GM12878 (cell line): ENCODE measurements at regions not wholly inside any gene's neighbourhood (a gene's known extent, or its start where the extent isn't known, plus 50 kb on each side); places are given as distances from the start of the nearest gene placed in this dataset.

Source experiments
- ATAC-seq: fragments of 200-7000 bp; cut with Tn5 transposase; 3 replicates; pipeline ENCODE4 v1.9.1; 2020; ENCODE audit warnings: mild to moderate bottlenecking, moderate library complexity
- BruUV-seq: library from RNA; stranded (reverse); fragments of 400-500 nt; replicated peaks from 2 replicates; lab custom pipeline; 2021; lab: Mats Ljungman, UMichigan
- CTCF ChIA-PET: fragments of 300-600 bp; sonication (Branson Sonifier 250); formaldehyde crosslinking; extraction: SDS; loops from one replicate; lab custom pipeline; 2021; ENCODE audit warnings: inconsistent platforms; lab: Yijun Ruan, JAX
- POLR2A ChIA-PET: fragments of 350-600 bp; formaldehyde crosslinking; extraction: SDS; loops from one replicate; lab custom pipeline; 2021; ENCODE audit warnings: inconsistent platforms; lab: Charles Lee
- RAD21 ChIA-PET: fragments of 300-600 bp; sonication (Branson Sonifier 250); formaldehyde crosslinking; loops from one replicate; lab custom pipeline; 2023; ENCODE audit warnings: antibody characterized with exemption; ENCODE audit not compliant: unreplicated experiment; lab: Charles Lee
- SMC1A ChIA-PET: fragments of 300-600 bp; sonication (Branson Sonifier 250); formaldehyde crosslinking; loops from one replicate; lab custom pipeline; 2023; ENCODE audit not compliant: unreplicated experiment, uncharacterized antibody; lab: Charles Lee
- DNase-seq: peaks from one replicate; pipeline ENCODE4 v3.0.0-alpha.2; 2011; ENCODE audit warnings: low read depth, low spot score
- FAIRE-seq: peaks from 3 replicates; lab custom pipeline; 2011; peaks lifted over from hg19 to GRCh38; lab: Jason Lieb, UNC
- H2AFZ ChIP-seq: 2 replicates; pipeline ENCODE4 v1.6.0; 2011; ENCODE audit warnings: low read depth, low read length, control low read depth; ENCODE audit not compliant: control insufficient read depth
- H3K27ac ChIP-seq: 2 replicates; pipeline ENCODE4 v1.5.1; 2011; ENCODE audit warnings: control low read depth; ENCODE audit not compliant: control insufficient read depth, insufficient read depth
- H3K27me3 ChIP-seq, 2 experiments: replicated peaks in 1 of 2; 2 replicates each; pipeline versions ENCODE4 v1.6.0 to v1.6.1; 2011; ENCODE audit warnings: low read length in 1 of 2; ENCODE audit not compliant: control insufficient read depth in 2 of 2, insufficient read depth in 2 of 2
- H3K36me3 ChIP-seq, 2 experiments: 2 replicates each; pipeline ENCODE4 v1.5.1; 2011; ENCODE audit warnings: low read length in 1 of 2; ENCODE audit not compliant: control insufficient read depth in 2 of 2, insufficient read depth in 2 of 2
- H3K4me1 ChIP-seq: 2 replicates; pipeline ENCODE4 v1.6.1; 2011; ENCODE audit warnings: mild to moderate bottlenecking, low read length, moderate library complexity, mixed read lengths; ENCODE audit not compliant: control insufficient read depth, insufficient read depth
- H3K4me2 ChIP-seq: 2 replicates; pipeline ENCODE4 v1.6.0; 2011; ENCODE audit warnings: control low read depth; ENCODE audit not compliant: control insufficient read depth, insufficient read depth
- H3K4me3 ChIP-seq: fragments of 200-600 bp; sonication (generic); 2 replicates; pipeline ENCODE4 v1.5.1; 2016
- H3K79me2 ChIP-seq: 2 replicates; pipeline ENCODE4 v1.6.0; 2011; ENCODE audit warnings: low read length; ENCODE audit not compliant: control insufficient read depth, insufficient read depth
- H3K9ac ChIP-seq: 2 replicates; pipeline ENCODE4 v1.8.0; 2011; ENCODE audit warnings: low read length, control low read depth, mixed read lengths; ENCODE audit not compliant: control insufficient read depth, insufficient read depth
- H3K9me3 ChIP-seq: replicated peaks from 3 replicates; pipeline ENCODE4 v1.5.1; 2011; ENCODE audit warnings: mild to moderate bottlenecking, low read length; ENCODE audit not compliant: control insufficient read depth, insufficient read depth
- H4K20me1 ChIP-seq: 2 replicates; pipeline ENCODE4 v1.6.0; 2011; ENCODE audit not compliant: control insufficient read depth, insufficient read depth
- BCL11A ChIP-seq: IDR thresholded peaks from 2 replicates; pipeline ENCODE4 v1.6.1; 2011; ENCODE audit warnings: low read depth, low read length
- CREM ChIP-seq: IDR thresholded peaks from 2 replicates; pipeline ENCODE4 v1.6.1; 2014; ENCODE audit warnings: antibody characterized with exemption, low read depth
- TCF3 ChIP-seq: IDR thresholded peaks from 2 replicates; pipeline ENCODE4 v1.6.1; 2012; ENCODE audit warnings: low read depth, mild to moderate bottlenecking, low read length, borderline replicate concordance; ENCODE audit not compliant: insufficient read depth
- WGBS: methylation state at CpG from one replicate; pipeline ENCODE4 v1.1.6; 2016; ENCODE audit warnings: low lambda C conversion rate; ENCODE audit not compliant: insufficient replicate concordance, insufficient coverage; ENCODE audit errors: missing lambda C conversion rate; 5-methylcytosine and 5-hydroxymethylcytosine counted together
- in situ Hi-C: fragments of 300-500 bp; cut with MboI; formaldehyde crosslinking; loops from 9 replicates; pipeline ENCODE4 v1.14.3; 2018; ENCODE audit warnings: mixed read lengths
- intact Hi-C: fragments of 100-400 bp; cut with micrococcal nuclease; formaldehyde crosslinking; loops from one replicate; pipeline ENCODE4 v1.14.2; 2022; ENCODE audit not compliant: unreplicated experiment
- TF ChIP-seq, protein P1 (sequence below): IDR thresholded peaks from 2 replicates; pipeline ENCODE4 v1.6.1; 2012; ENCODE audit warnings: low read length, inconsistent platforms
- TF ChIP-seq, protein P2 (sequence below): fragments of 450-650 bp; IDR thresholded peaks from 2 replicates; pipeline ENCODE4 v1.6.1; 2016; ENCODE audit warnings: mild to moderate bottlenecking, moderate library complexity, borderline replicate concordance
- TF ChIP-seq, protein P3 (sequence below): IDR thresholded peaks from 2 replicates; pipeline ENCODE4 v1.6.1; 2012; ENCODE audit warnings: low read depth, low read length, improper control_type of control experiment
- TF ChIP-seq, protein P4 (sequence below): fragments of 450-650 bp; formaldehyde crosslinking; IDR thresholded peaks from 2 replicates; pipeline ENCODE4 v1.4.0; 2020; ENCODE audit warnings: mild to moderate bottlenecking, moderate library complexity

DNA sequence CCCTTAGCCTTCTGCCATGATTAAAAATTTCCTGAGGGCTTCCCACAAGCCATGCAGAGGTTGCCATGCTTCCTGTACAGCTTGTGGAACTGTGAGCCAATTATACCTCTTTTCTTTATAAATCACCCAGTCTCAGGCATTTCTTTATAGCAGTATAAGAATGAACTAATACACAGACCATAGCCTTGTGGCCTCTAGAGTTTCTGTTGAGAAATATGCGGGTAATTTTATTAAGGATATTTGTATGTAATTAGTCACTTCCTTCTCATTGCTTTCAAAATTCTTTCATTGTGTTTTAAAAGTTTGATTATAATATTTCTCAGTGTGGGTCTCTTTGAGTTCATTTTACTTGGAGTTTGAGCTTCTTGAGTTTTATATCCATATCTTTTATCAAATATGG is 484.9 kb downstream of the COL12A1 start:
- H2AFZ ChIP-seq: no peak overlapping the region
- ChIA-PET POLR2A (no interaction called here), SMC1A (interaction anchor here (0.6 kb wide), 2 partner anchors 33 to 62 kb away, joined by 3 read pairs; no protein-coding TSS in a partner anchor), RAD21 (no interaction called here), CTCF (interaction anchor here (0.9 kb wide), 1 partner anchor 22 kb away, joined by 3 read pairs; no protein-coding TSS in a partner anchor)
- no peak overlapping the region for H3K4me3 ChIP-seq
- H3K79me2 ChIP-seq: no peaks in the 10 kb centered on the region
- ATAC-seq: no peak
- no TSS peak for BruUV-seq
- no peak for DNase-seq
- H3K4me2 ChIP-seq: no peak overlapping the region
- in situ Hi-C loops: no loop called here
- no peaks in the 10 kb centered on the region for H3K4me1 ChIP-seq
- H3K27ac ChIP-seq: no peak overlapping the region
- TF ChIP-seq, protein P1, sequence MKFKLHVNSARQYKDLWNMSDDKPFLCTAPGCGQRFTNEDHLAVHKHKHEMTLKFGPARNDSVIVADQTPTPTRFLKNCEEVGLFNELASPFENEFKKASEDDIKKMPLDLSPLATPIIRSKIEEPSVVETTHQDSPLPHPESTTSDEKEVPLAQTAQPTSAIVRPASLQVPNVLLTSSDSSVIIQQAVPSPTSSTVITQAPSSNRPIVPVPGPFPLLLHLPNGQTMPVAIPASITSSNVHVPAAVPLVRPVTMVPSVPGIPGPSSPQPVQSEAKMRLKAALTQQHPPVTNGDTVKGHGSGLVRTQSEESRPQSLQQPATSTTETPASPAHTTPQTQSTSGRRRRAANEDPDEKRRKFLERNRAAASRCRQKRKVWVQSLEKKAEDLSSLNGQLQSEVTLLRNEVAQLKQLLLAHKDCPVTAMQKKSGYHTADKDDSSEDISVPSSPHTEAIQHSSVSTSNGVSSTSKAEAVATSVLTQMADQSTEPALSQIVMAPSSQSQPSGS: no peak
- TF ChIP-seq CREM (no peak), TCF3 (no peak), BCL11A (no peak)
- TF ChIP-seq, protein P2, sequence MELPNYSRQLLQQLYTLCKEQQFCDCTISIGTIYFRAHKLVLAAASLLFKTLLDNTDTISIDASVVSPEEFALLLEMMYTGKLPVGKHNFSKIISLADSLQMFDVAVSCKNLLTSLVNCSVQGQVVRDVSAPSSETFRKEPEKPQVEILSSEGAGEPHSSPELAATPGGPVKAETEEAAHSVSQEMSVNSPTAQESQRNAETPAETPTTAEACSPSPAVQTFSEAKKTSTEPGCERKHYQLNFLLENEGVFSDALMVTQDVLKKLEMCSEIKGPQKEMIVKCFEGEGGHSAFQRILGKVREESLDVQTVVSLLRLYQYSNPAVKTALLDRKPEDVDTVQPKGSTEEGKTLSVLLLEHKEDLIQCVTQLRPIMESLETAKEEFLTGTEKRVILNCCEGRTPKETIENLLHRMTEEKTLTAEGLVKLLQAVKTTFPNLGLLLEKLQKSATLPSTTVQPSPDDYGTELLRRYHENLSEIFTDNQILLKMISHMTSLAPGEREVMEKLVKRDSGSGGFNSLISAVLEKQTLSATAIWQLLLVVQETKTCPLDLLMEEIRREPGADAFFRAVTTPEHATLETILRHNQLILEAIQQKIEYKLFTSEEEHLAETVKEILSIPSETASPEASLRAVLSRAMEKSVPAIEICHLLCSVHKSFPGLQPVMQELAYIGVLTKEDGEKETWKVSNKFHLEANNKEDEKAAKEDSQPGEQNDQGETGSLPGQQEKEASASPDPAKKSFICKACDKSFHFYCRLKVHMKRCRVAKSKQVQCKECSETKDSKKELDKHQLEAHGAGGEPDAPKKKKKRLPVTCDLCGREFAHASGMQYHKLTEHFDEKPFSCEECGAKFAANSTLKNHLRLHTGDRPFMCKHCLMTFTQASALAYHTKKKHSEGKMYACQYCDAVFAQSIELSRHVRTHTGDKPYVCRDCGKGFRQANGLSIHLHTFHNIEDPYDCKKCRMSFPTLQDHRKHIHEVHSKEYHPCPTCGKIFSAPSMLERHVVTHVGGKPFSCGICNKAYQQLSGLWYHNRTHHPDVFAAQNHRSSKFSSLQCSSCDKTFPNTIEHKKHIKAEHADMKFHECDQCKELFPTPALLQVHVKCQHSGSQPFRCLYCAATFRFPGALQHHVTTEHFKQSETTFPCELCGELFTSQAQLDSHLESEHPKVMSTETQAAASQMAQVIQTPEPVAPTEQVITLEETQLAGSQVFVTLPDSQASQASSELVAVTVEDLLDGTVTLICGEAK: no peak
- TF ChIP-seq, protein P3, sequence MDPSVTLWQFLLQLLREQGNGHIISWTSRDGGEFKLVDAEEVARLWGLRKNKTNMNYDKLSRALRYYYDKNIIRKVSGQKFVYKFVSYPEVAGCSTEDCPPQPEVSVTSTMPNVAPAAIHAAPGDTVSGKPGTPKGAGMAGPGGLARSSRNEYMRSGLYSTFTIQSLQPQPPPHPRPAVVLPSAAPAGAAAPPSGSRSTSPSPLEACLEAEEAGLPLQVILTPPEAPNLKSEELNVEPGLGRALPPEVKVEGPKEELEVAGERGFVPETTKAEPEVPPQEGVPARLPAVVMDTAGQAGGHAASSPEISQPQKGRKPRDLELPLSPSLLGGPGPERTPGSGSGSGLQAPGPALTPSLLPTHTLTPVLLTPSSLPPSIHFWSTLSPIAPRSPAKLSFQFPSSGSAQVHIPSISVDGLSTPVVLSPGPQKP: no peak
- TF ChIP-seq, protein P4, sequence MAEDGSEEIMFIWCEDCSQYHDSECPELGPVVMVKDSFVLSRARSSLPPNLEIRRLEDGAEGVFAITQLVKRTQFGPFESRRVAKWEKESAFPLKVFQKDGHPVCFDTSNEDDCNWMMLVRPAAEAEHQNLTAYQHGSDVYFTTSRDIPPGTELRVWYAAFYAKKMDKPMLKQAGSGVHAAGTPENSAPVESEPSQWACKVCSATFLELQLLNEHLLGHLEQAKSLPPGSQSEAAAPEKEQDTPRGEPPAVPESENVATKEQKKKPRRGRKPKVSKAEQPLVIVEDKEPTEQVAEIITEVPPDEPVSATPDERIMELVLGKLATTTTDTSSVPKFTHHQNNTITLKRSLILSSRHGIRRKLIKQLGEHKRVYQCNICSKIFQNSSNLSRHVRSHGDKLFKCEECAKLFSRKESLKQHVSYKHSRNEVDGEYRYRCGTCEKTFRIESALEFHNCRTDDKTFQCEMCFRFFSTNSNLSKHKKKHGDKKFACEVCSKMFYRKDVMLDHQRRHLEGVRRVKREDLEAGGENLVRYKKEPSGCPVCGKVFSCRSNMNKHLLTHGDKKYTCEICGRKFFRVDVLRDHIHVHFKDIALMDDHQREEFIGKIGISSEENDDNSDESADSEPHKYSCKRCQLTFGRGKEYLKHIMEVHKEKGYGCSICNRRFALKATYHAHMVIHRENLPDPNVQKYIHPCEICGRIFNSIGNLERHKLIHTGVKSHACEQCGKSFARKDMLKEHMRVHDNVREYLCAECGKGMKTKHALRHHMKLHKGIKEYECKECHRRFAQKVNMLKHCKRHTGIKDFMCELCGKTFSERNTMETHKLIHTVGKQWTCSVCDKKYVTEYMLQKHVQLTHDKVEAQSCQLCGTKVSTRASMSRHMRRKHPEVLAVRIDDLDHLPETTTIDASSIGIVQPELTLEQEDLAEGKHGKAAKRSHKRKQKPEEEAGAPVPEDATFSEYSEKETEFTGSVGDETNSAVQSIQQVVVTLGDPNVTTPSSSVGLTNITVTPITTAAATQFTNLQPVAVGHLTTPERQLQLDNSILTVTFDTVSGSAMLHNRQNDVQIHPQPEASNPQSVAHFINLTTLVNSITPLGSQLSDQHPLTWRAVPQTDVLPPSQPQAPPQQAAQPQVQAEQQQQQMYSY (CRISPR knock-in tag): no peak
- H3K9me3 ChIP-seq: no peaks in the 10 kb centered on the region
- intact Hi-C loops: no loop called here
- H3K27me3 ChIP-seq: no peaks in the 10 kb centered on the region
- no peak overlapping the region for H3K9ac ChIP-seq
- H4K20me1 ChIP-seq: no peaks in the 10 kb centered on the region
- H3K36me3 ChIP-seq: no peaks in the 10 kb centered on the region
- 88% methylated on average over 1 of the region's 1 CpG for WGBS
- no peak for FAIRE-seq
